ENCODE measurements at regions not wholly inside any gene's neighbourhood (a gene's known extent, or its start where the extent isn't known, plus 50 kb on each side); places are given as distances from the start of the nearest gene placed in this dataset.

- Histone ChIP-seq H2AFZ (ENCODE audit: low read depth, low read length) (no peak overlapping the region), H3K4me3 (ENCODE audit: insufficient read depth, low read depth, low read length) (no peak overlapping the region), H3K27ac (ENCODE audit: low read depth, low read length) (no peak overlapping the region), H4K20me1 (ENCODE audit: insufficient read depth, low read length) (no peaks in the 10 kb centered on the region), H3K4me2 (ENCODE audit: low read length) (no peak overlapping the region), H3K36me3 (ENCODE audit: insufficient read depth, low read length) (no peaks in the 10 kb centered on the region), H3K9ac (ENCODE audit: low read length) (no peak overlapping the region), H3K27me3 (ENCODE audit: insufficient read depth, low read length) (no peaks in the 10 kb centered on the region), H3K4me1 (ENCODE audit: insufficient read depth, low read length) (no peaks in the 10 kb centered on the region), H3K9me3 (ENCODE audit: insufficient read depth, low read depth, low read length) (no peaks in the 10 kb centered on the region), H3K79me2 (ENCODE audit: insufficient read depth, low read length) (no peaks in the 10 kb centered on the region)
- Mint-ChIP-seq H3K27me3 (ENCODE audit: low read depth, unreplicated experiment) (peaks cover 2% of the 10 kb centered on the region), H3K9me3 (ENCODE audit: unreplicated experiment) (no peaks in the 10 kb centered on the region), H3K4me1 (ENCODE audit: low read depth, unreplicated experiment) (peaks cover 2% of the 10 kb centered on the region), H3K4me3 (ENCODE audit: unreplicated experiment) (no peak overlapping the region), H3K36me3 (ENCODE audit: low read depth, unreplicated experiment) (no peaks in the 10 kb centered on the region), H3K27ac (ENCODE audit: unreplicated experiment) (no peak overlapping the region)
- DNase-seq (ENCODE audit: low read depth), result peak; percentile 42
- TF ChIP-seq EZH2 (IDR thresholded peaks at IDR 0.05; ENCODE audit: insufficient read depth, low read length) (no peak), CTCF (IDR thresholded peaks at IDR 0.05; ENCODE audit: insufficient read depth, low read depth, low read length) (no peak)
- FAIRE-seq, result no peak
These were observed 103.3 kb upstream of the HTR2A start for GRCh38 chr13:47000165-47000564.

- Histone ChIP-seq H2AFZ (ENCODE audit: low read depth, low read length) (no peak overlapping the region), H3K9me3 (ENCODE audit: insufficient read depth, low read depth, low read length) (no peaks in the 10 kb centered on the region), H3K4me2 (ENCODE audit: low read length) (no peak overlapping the region), H3K9ac (ENCODE audit: low read length) (no peak overlapping the region), H3K27ac (ENCODE audit: low read depth, low read length) (no peak overlapping the region), H3K79me2 (ENCODE audit: insufficient read depth, low read length) (no peaks in the 10 kb centered on the region), H3K4me3 (ENCODE audit: insufficient read depth, low read depth, low read length) (no peak overlapping the region), H3K27me3 (ENCODE audit: insufficient read depth, low read length) (no peaks in the 10 kb centered on the region), H4K20me1 (ENCODE audit: insufficient read depth, low read length) (no peaks in the 10 kb centered on the region), H3K4me1 (ENCODE audit: insufficient read depth, low read length) (no peaks in the 10 kb centered on the region), H3K36me3 (ENCODE audit: insufficient read depth, low read length) (no peaks in the 10 kb centered on the region)
- Mint-ChIP-seq H3K4me1 (ENCODE audit: low read depth, unreplicated experiment) (no peaks in the 10 kb centered on the region), H3K36me3 (ENCODE audit: low read depth, unreplicated experiment) (no peaks in the 10 kb centered on the region), H3K9me3 (ENCODE audit: unreplicated experiment) (no peaks in the 10 kb centered on the region), H3K4me3 (ENCODE audit: unreplicated experiment) (no peak overlapping the region), H3K27me3 (ENCODE audit: low read depth, unreplicated experiment) (peaks cover 2% of the 10 kb centered on the region), H3K27ac (ENCODE audit: unreplicated experiment) (no peak overlapping the region)
- DNase-seq (ENCODE audit: low read depth), result no peak
- no peak for FAIRE-seq
- no peak for TF ChIP-seq CTCF (IDR thresholded peaks at IDR 0.05; ENCODE audit: insufficient read depth, low read depth, low read length)
- TF ChIP-seq EZH2 (IDR thresholded peaks at IDR 0.05; ENCODE audit: insufficient read depth, low read length), result no peak
These were observed 99.6 kb upstream of the HTR2A start for GRCh38 chr13:46996316-46997030.

- H3K4me2 ChIP-seq (ENCODE audit: low read length), result no peak overlapping the region
- no peak overlapping the region for H3K4me3 ChIP-seq (ENCODE audit: insufficient read depth, low read depth, low read length)
- H3K27me3 ChIP-seq (ENCODE audit: insufficient read depth, low read length), result no peaks in the 10 kb centered on the region
- H3K9me3 ChIP-seq (ENCODE audit: insufficient read depth, low read depth, low read length), result no peaks in the 10 kb centered on the region
- Mint-ChIP-seq H3K4me1 (ENCODE audit: low read depth, unreplicated experiment) (no peaks in the 10 kb centered on the region), H3K36me3 (ENCODE audit: low read depth, unreplicated experiment) (no peaks in the 10 kb centered on the region), H3K27me3 (ENCODE audit: low read depth, unreplicated experiment) (peaks cover 2% of the 10 kb centered on the region), H3K27ac (ENCODE audit: unreplicated experiment) (no peak overlapping the region), H3K9me3 (ENCODE audit: unreplicated experiment) (no peaks in the 10 kb centered on the region), H3K4me3 (ENCODE audit: unreplicated experiment) (no peak overlapping the region)
- H3K27ac ChIP-seq (ENCODE audit: low read depth, low read length), result no peak overlapping the region
- H3K79me2 ChIP-seq (ENCODE audit: insufficient read depth, low read length), result no peaks in the 10 kb centered on the region
- FAIRE-seq, result no peak
- H3K36me3 ChIP-seq (ENCODE audit: insufficient read depth, low read length), result no peaks in the 10 kb centered on the region
- no peak overlapping the region for H2AFZ ChIP-seq (ENCODE audit: low read depth, low read length)
- H3K9ac ChIP-seq (ENCODE audit: low read length), result no peak overlapping the region
- no peaks in the 10 kb centered on the region for H4K20me1 ChIP-seq (ENCODE audit: insufficient read depth, low read length)
- TF ChIP-seq CTCF (IDR thresholded peaks at IDR 0.05; ENCODE audit: insufficient read depth, low read depth, low read length) (no peak), EZH2 (IDR thresholded peaks at IDR 0.05; ENCODE audit: insufficient read depth, low read length) (no peak)
- DNase-seq (ENCODE audit: low read depth), result no peak
- H3K4me1 ChIP-seq (ENCODE audit: insufficient read depth, low read length), result no peaks in the 10 kb centered on the region
These were observed 99.0 kb upstream of the HTR2A start for GRCh38 chr13:46995874-46996273.

All from astrocyte (in vitro differentiated cells and primary cell).